NK-92 (cell line): ENCODE measurements at regions not wholly inside any gene's neighbourhood (a gene's known extent, or its start where the extent isn't known, plus 50 kb on each side); places are given as distances from the start of the nearest gene placed in this dataset.

ENCODE experiments used
- DNase-seq: peaks from one replicate; lab custom pipeline; 2025; ENCODE audit not compliant: unreplicated experiment; lab: John Stamatoyannopoulos, UW

GRCh38 chr4:20302336-20302735 is 50.6 kb downstream of the SLIT2 start:
- no peak for DNase-seq

DNA sequence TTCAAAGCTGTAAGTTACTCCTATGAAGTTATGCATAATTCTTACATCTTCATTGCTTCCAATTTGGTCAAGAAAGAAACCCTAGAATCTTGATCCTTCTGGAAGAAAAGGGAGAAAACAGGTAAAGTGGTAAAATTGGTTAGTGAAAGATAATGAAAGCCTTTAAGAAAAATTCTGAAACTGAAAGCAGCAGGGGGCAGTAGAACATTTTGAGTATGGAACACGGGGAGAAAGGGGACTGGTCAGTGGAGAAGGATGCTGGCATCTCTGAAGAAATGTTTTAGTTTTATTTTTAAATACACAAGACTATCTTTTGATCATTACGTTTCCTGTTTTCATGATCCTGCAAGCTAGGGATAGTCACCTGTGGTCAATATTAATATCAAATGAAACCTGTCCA is 54.3 kb downstream of the SLIT2 start:
- DNase-seq = no peak

- no peak for DNase-seq
Measured at GRCh38 chr4:20311856-20312255, 60.2 kb downstream of the SLIT2 start.

- no peak for DNase-seq
Measured at GRCh38 chr4:20313237-20314030, 61.7 kb downstream of the SLIT2 start.

DNA sequence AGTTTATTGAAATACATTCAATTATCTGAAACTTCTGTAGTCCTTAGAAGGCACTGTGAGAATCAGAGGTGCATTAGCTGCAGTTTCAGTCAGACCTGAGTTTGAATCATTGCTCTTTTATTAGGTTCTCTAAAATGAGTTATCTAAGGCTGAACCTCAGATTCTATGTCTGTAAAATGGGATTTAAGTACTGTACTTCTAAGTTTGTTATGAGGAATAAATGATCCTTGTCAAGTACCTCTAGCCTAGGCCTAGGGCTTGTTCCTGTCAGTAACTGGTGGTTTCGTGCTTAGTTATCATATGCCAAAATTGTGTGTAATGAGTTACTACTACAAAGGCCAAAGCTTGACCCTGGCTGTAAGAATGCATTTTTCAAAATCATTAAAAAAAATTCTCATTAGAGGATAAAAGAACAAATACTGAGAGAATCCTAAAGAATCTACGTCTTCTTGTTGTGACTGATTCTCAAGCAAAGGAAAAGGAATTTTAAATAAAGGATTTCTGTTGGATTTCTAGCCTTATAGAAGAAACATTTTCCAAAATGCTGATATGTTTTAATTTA is 65.8 kb downstream of the SLIT2 start:
- no peak for DNase-seq

- DNase-seq = no peak
Measured at GRCh38 chr4:20318001-20318908, 66.5 kb downstream of the SLIT2 start.

- no peak for DNase-seq
Measured at GRCh38 chr4:20318909-20319277, 67.2 kb downstream of the SLIT2 start.

GRCh38 chr4:20319825-20320612 is 68.3 kb downstream of the SLIT2 start:
- DNase-seq = no peak

DNA sequence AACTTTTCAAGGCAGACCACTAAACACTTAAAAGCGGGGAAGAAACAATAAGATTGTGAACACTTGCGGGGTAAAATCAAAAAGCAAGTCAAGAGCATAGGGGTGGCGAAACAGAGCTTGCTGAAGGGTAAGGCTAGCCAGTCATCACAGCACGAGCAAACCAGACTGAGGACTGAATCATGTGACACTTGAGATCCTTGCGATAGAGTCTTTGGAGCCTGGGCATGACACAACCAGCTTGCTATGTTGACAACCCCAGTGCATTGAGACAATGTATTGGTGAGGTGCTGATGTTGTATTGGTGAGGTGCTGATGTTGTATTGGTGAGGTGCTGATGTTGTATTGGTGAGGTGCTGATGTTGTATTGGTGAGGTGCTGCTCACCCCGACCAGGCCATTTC is 72.3 kb downstream of the SLIT2 start:
- DNase-seq = no peak

GRCh38 chr4:20326460-20326859 is 74.8 kb downstream of the SLIT2 start:
- no peak for DNase-seq

- DNase-seq = no peak
Measured at GRCh38 chr4:20326977-20327376, 75.3 kb downstream of the SLIT2 start.

DNA sequence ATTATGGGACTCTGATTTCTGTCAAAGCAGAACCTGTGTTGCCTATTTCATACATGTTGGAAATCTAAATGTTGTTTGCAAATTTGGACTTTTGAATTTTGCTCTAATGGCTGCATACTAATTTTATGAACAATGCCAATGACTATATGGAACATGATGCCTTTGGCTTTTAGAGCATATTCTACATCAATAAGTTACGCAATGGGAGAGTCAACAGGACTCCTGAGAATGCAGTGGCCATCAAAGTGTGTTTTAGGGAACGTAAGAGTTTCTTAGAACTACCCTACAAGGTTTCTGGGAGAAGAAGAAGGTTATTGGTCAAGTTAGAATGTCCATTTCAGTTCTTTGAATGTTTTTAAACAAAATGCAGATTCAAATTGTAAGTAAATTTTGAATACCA is 76.1 kb downstream of the SLIT2 start:
- no peak for DNase-seq

DNA sequence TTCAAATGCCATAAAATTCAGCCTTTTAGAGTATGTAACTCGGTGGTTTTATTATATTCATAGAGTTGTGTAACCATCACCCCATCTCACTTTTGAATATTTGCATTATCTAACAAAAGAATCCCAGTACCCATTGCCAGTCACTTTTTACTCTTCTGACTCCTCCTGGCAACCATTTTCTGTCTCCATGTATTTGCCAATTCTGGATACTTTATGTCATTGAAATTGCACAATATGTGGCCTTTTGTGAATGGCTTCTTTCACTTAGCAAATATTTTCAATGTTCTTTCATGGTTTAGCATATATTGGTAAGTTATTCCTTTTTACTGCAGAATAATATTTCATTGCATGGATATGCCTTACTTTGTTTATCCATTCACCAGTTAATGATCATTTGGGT is 79.9 kb downstream of the SLIT2 start:
- no peak for DNase-seq

GRCh38 chr4:20333141-20333715 is 81.5 kb downstream of the SLIT2 start:
- no peak for DNase-seq

- DNase-seq = no peak
Measured at GRCh38 chr4:20337261-20337664, 85.6 kb downstream of the SLIT2 start.

GRCh38 chr4:20338841-20339240 is 87.1 kb downstream of the SLIT2 start:
- no peak for DNase-seq

DNA sequence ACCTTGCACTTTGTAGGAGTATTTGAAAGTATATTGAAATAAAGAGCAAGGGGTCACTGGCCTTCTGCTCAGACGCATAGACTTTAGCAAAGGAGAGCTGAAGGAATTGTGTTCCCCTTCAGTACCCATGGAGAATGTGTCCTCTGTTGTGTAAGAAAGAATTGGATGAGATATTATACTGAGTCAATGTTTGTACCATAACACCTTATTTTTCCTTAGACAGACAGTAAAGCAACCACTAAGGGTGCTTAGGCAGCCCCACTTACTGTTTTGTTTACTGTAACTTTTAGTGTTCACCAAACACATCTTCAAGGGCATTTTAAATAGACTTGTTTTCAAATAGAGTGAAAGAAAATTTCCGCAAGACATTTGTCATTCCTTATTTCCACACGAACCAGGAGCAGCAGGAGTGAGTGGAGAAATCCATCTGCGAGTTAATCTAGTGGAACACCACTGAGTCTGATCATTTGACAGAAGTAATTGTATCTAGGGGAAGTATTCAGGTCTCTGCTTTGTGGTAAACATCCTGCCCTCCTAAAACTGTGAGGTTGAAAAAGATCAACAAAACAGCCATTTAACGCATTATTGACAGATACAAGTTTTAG is 89.5 kb downstream of the SLIT2 start:
- no peak for DNase-seq

DNA sequence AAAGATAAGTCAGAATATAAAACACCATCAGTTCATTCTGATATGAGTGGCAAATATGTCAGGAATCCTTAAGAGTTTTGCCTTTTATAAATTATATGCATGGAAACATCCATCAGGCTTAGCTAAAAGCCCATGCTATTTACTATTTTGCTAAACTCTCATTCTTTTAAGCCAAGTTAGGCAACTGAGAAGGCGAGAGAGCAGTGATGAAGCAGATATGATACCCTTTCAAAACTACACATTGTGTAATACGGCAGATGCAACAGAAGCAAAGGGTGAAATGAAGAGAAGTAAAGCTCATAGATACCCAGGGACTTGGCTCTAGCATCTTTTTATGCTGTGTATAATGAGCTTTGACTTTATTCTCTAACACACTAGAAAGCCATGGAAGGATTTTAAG is 95.8 kb downstream of the SLIT2 start:
- DNase-seq = no peak

GRCh38 chr4:20348411-20348810 is 96.7 kb downstream of the SLIT2 start:
- no peak for DNase-seq

DNA sequence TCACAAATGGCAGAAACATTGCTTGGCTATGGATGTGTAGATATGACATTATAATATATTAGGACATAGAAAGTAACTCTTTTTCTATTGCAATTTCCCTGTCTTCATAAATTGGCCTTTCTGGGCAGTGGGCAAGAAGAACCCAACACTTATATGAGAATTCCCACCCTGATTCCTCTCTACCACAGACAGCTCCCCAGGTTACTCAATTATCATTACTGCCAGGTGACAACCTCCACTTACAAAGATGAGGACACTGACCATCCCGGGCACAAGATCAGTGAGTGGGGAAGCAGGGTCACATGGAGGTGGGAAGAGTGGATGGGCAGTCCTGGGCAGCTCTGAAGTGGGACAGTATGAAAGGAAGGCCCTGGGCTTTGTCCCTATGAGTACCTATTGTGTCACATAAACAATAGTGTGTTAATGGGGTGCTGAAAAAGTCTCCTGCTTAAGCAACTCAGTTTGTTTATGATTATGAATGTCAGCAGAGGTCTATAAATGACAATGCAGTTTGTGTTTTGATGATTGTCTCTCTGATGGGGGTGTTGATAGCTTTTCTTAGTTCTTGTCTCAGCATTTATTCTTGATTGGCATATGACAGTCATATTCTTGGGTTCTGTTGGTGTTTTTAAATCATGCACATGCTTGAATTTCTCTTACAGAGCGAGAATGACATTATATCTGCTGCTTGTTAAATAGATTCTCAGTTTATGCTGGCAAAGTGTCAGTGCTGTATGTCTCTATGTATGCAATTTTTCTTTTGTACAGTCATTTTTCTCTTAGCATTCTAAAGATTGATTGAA is 99.9 kb downstream of the SLIT2 start:
- no peak for DNase-seq
